Sigmoid colon (tissue), 6 donors: ENCODE measurements at regions not wholly inside any gene's neighbourhood (a gene's known extent, or its start where the extent isn't known, plus 50 kb on each side); places are given as distances from the start of the nearest gene placed in this dataset.
"Not testable (repeated sequence)": the region's sequence is repeated elsewhere in the genome, so short reads cannot be mapped to it uniquely, and the experiment has no call there.

Experiments
- DNase-seq: peaks from one replicate; pipeline ENCODE4 v3.0.0-alpha.2; 2019
- H3K27ac ChIP-seq, 4 donors: fragments of 200-600 bp; sonication (generic); one replicate each; pipeline ENCODE4 v1.5.1; 2016 to 2019; ENCODE audit warnings: mild to moderate bottlenecking in 1 of 4
- H3K27me3 ChIP-seq, 3 donors: fragments of 200-600 bp; sonication (generic); one replicate each; pipeline ENCODE4 v1.5.1; 2019; ENCODE audit warnings: mild to moderate bottlenecking in 1 of 3
- H3K36me3 ChIP-seq, 4 donors: fragments of 200-600 bp; sonication (generic); one replicate each; pipeline ENCODE4 v1.5.1; 2016 to 2019
- H3K4me1 ChIP-seq, 4 donors: fragments of 200-600 bp; sonication (generic); one replicate each; pipeline ENCODE4 v1.5.1; 2017 to 2019
- H3K4me3 ChIP-seq, 4 donors: fragments of 200-600 bp; sonication (generic); one replicate each; pipeline ENCODE4 v1.5.1; 2017 to 2019; ENCODE audit warnings: mild to moderate bottlenecking in 2 of 4, moderate library complexity in 1 of 4
- H3K9me3 ChIP-seq, 4 donors: fragments of 200-600 bp in 3 of 4; sonication (generic) in 3 of 4; one replicate each; pipeline versions ENCODE4 v1.5.1 to v1.6.1; 2013 to 2019
- CTCF ChIP-seq, 4 experiments: fragments of 450-650 bp in 3 of 4; fragments of 200-600 bp in 1 of 4; IDR thresholded peaks; one replicate each; pipeline ENCODE4 v1.5.1; 2016 to 2019; ENCODE audit warnings: antibody characterized with exemption in 4 of 4, mild to moderate bottlenecking in 3 of 4, moderate library complexity in 2 of 4
- EP300 ChIP-seq, 4 donors: sonication (generic); formaldehyde crosslinking; IDR thresholded peaks; one replicate each; pipeline ENCODE4 v1.6.1; 2017; ENCODE audit warnings: antibody characterized with exemption in 4 of 4
- POLR2A ChIP-seq, 2 donors: fragments of 450-650 bp; IDR thresholded peaks; one replicate each; pipeline ENCODE4 v1.6.1; 2016; ENCODE audit warnings: antibody characterized with exemption in 2 of 2, mild to moderate bottlenecking in 2 of 2, moderate library complexity in 2 of 2
- POLR2AphosphoS5 ChIP-seq, 4 donors: sonication (generic); formaldehyde crosslinking; IDR thresholded peaks; one replicate each; pipeline ENCODE4 v1.6.1; 2017; ENCODE audit warnings: antibody characterized with exemption in 4 of 4
- WGBS, 2 donors: extraction: QIAGEN DNeasy Blood & Tissue Kit; methylation state at CpG; one replicate each; pipeline ENCODE4 v1.1.7; 2013; 5-methylcytosine and 5-hydroxymethylcytosine counted together
- intact Hi-C: fragments of 100-400 bp; cut with DNase I; formaldehyde crosslinking; loops from one replicate; pipeline ENCODE4 v1.15.1; 2023
- donor health status: healthy with polysubstance abuse.
- donor health status: healthy.

GRCh38 chr5:44536650-44537260, 147.5 kb upstream of the FGF10 start:
- H3K4me3 ChIP-seq: no peak overlapping the region
- no peaks in the 10 kb centered on the region for H3K36me3 ChIP-seq
- H3K27ac ChIP-seq: no peak overlapping the region
- H3K9me3 ChIP-seq: no peaks in the 10 kb centered on the region
- H3K4me1 ChIP-seq: no peaks in the 10 kb centered on the region
- DNase-seq: no peak
- TF ChIP-seq CTCF (IDR thresholded peaks at IDR 0.05) (peak in 3 of 4 experiments; percentile 17 to 62 (median 31)), EP300 (IDR thresholded peaks at IDR 0.05) (no peak), POLR2A (IDR thresholded peaks at IDR 0.05) (no peak)
- intact Hi-C loops: loop anchor here (10.0 kb wide), 1 partner anchor 238 kb away; no protein-coding TSS in a partner anchor
- H3K27me3 ChIP-seq: no peaks in the 10 kb centered on the region
- 58 to 66% methylated on average over 3 of the region's 3 CpGs for WGBS, 2 donors

DNA sequence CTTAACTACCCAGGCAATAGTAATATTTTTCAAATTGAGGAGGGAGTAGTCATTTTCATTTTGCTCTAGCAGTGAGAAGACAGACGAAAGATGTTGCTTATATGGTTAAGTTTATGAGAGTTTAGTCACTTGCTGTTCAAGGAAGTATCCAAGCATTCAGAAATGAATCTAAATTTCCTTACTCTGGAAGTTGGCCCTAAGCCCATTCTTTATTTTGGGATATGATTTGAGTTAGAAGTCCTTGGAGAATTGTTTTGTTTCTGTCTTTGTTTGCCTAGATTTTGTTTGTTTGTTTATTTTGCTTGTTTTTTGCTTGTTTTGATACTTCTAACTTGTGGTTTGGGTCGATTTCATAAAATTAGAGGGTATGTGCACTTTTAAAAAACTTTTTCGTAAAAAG, 146.4 kb upstream of the FGF10 start:
- no peak overlapping the region for H3K4me3 ChIP-seq
- H3K9me3 ChIP-seq: no peaks in the 10 kb centered on the region
- no peak for TF ChIP-seq CTCF (IDR thresholded peaks at IDR 0.05)
- TF ChIP-seq POLR2A (IDR thresholded peaks at IDR 0.05): no peak
- no peak for TF ChIP-seq EP300 (IDR thresholded peaks at IDR 0.05)
- TF ChIP-seq POLR2AphosphoS5 (IDR thresholded peaks at IDR 0.05): no peak
- no peaks in the 10 kb centered on the region for H3K36me3 ChIP-seq
- H3K4me1 ChIP-seq: no peaks in the 10 kb centered on the region
- H3K27ac ChIP-seq: no peak overlapping the region
- WGBS, 2 donors: 51 to 65% methylated on average over 3 of the region's 3 CpGs
- no peaks in the 10 kb centered on the region for H3K27me3 ChIP-seq
- DNase-seq: no peak
- intact Hi-C loops: loop anchor here (10.0 kb wide), 1 partner anchor 239 kb away; no protein-coding TSS in a partner anchor

DNA sequence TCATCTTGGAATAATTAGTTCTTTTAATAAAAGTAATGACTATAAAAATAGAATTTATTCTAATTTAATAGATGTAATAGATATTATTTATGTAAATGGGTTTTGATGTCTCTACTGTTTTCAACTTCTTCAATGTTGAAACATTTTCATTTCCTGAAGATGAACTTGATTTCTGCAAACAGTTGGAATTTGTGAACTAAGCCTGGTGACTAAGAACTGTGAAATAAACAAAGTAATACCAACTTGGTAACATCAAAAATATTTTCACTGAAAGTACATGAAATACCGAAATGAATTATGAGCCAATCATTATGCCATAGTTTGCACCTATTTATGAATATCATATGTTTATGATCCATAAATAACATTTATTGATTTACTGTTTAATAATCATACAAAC, 143.8 kb upstream of the FGF10 start:
- intact Hi-C loops: loop anchor here (10.0 kb wide), 1 partner anchor 242 kb away; no protein-coding TSS in a partner anchor
- Histone ChIP-seq H3K27ac (no peak overlapping the region), H3K9me3 (no peaks in the 10 kb centered on the region), H3K36me3 (no peaks in the 10 kb centered on the region), H3K4me1 (no peaks in the 10 kb centered on the region), H3K27me3 (no peaks in the 10 kb centered on the region), H3K4me3 (no peak overlapping the region)
- TF ChIP-seq CTCF (IDR thresholded peaks at IDR 0.05) (no peak), POLR2A (IDR thresholded peaks at IDR 0.05) (no peak), POLR2AphosphoS5 (IDR thresholded peaks at IDR 0.05) (no peak), EP300 (IDR thresholded peaks at IDR 0.05) (no peak)
- WGBS, 2 donors: 72 to 81% methylated on average over 1 of the region's 1 CpG
- no peak for DNase-seq

GRCh38 chr5:44531756-44532155, 142.5 kb upstream of the FGF10 start:
- not testable (repeated sequence) for DNase-seq

DNA sequence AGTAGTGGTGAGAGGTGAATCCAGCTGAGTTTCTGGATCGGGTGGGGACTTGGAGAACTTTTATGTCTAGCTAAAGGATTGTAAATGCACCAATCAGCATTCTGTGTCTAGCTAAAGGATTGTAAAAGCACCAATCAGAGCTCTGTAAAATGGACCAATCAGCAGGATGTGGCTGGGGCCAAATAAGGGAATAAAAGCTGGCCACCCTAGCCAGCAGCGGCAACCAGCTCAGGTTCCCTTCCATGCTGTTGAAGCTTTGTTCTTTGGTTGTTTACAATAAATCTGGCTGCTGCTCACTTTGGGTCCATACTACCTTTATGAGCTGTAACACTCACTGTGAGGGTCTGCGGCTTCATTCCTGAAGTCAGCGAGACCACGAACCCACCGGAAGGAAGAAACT, 141.6 kb upstream of the FGF10 start:
- WGBS, 2 donors: 87% methylated on average over 6 of the region's 6 CpGs
- intact Hi-C loops: loop anchor here (10.0 kb wide), 1 partner anchor 244 kb away; no protein-coding TSS in a partner anchor
- not testable (repeated sequence) for H3K36me3 ChIP-seq

More at GRCh38 chr5:44531756-44532155, 142.5 kb upstream of the FGF10 start:
- H3K27me3 ChIP-seq, H3K4me3 ChIP-seq, H3K27ac ChIP-seq, H3K36me3 ChIP-seq, H3K4me1 ChIP-seq, H3K9me3 ChIP-seq: not testable (repeated sequence)
- intact Hi-C loops: loop anchor here (10.0 kb wide), 1 partner anchor 243 kb away; no protein-coding TSS in a partner anchor
- 72 to 79% methylated on average over 2 of the region's 2 CpGs for WGBS, 2 donors

DNA sequence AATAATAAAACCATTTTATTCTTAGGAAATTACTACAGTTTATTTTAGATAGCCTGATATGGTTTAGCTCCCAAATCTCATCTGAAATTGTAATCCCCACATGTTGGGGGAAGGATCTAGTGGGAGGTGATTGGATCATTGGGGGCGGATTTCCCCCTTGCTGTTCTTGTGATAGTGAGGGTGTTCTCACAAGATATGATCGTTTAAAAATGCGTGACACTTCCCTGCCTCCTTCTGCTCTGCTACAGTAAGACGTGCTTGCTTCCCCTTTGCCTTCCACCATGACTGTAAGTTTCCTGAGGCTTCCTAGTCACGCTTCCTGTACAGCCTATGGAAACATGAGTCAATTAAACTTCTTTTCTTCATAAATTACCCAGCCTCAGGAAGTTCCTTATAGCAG, 122.4 kb upstream of the FGF10 start:
- DNase-seq: no peak
- no peaks in the 10 kb centered on the region for H3K36me3 ChIP-seq
- H3K27ac ChIP-seq: no peak overlapping the region
- TF ChIP-seq POLR2A (IDR thresholded peaks at IDR 0.05) (no peak), POLR2AphosphoS5 (IDR thresholded peaks at IDR 0.05) (no peak), EP300 (IDR thresholded peaks at IDR 0.05) (no peak), CTCF (IDR thresholded peaks at IDR 0.05) (no peak)
- no peaks in the 10 kb centered on the region for H3K9me3 ChIP-seq
- no peaks in the 10 kb centered on the region for H3K4me1 ChIP-seq
- intact Hi-C loops: no loop called here
- no peak overlapping the region for H3K4me3 ChIP-seq
- H3K27me3 ChIP-seq: no peaks in the 10 kb centered on the region
- WGBS, 2 donors: 77 to 78% methylated on average over 5 of the region's 5 CpGs

More for the DNA sequence above, 141.6 kb upstream of the FGF10 start:
- H3K4me1 ChIP-seq, DNase-seq, H3K27ac ChIP-seq, H3K27me3 ChIP-seq, H3K9me3 ChIP-seq, H3K4me3 ChIP-seq: not testable (repeated sequence)
